NT2/D1 (cell line): ENCODE measurements at regions not wholly inside any gene's neighbourhood (a gene's known extent, or its start where the extent isn't known, plus 50 kb on each side); places are given as distances from the start of the nearest gene placed in this dataset.

ENCODE experiments used
- DNase-seq: peaks from one replicate; pipeline ENCODE4 v3.0.0-alpha.2; 2011; ENCODE audit warnings: low read depth, low spot score
- H3K27me3 ChIP-seq: 2 replicates; pipeline ENCODE4 v1.6.0; 2011; ENCODE audit warnings: mild to moderate bottlenecking; ENCODE audit not compliant: insufficient read length, insufficient read depth
- H3K36me3 ChIP-seq: 2 replicates; pipeline ENCODE4 v1.6.1; 2011; ENCODE audit warnings: mild to moderate bottlenecking, low read length, mixed read lengths; ENCODE audit not compliant: insufficient read depth, insufficient read length
- H3K4me1 ChIP-seq: 2 replicates; pipeline ENCODE4 v1.5.1; 2011; ENCODE audit not compliant: insufficient read depth, insufficient read length
- H3K4me3 ChIP-seq: 2 replicates; pipeline ENCODE4 v1.5.1; 2011; ENCODE audit warnings: low read depth; ENCODE audit not compliant: insufficient read length
- H3K9ac ChIP-seq: 2 replicates; pipeline ENCODE4 v1.6.0; 2011; ENCODE audit warnings: low read depth; ENCODE audit not compliant: insufficient read length
- H3K9me3 ChIP-seq: 2 replicates; pipeline ENCODE4 v1.5.1; 2011; ENCODE audit warnings: mild to moderate bottlenecking, low read length; ENCODE audit not compliant: insufficient read depth
- SUZ12 ChIP-seq: IDR thresholded peaks from 2 replicates; pipeline ENCODE4 v1.6.1; 2011; ENCODE audit not compliant: insufficient read length, insufficient read depth; ENCODE audit errors: extremely low read depth
- YY1 ChIP-seq: IDR thresholded peaks from 2 replicates; pipeline ENCODE4 v1.6.1; 2011; ENCODE audit not compliant: insufficient read length, insufficient read depth
- ZNF274 ChIP-seq: IDR thresholded peaks from 2 replicates; pipeline ENCODE4 v1.6.1; 2011; ENCODE audit warnings: mild to moderate bottlenecking, low read depth, low read length

GRCh38 chr10:113322843-113323242 lies 230.0 kb upstream of the HABP2 start:
- H3K9ac ChIP-seq, result no peak overlapping the region
- H3K36me3 ChIP-seq, result no peaks in the 10 kb centered on the region
- no peak for DNase-seq
- no peak overlapping the region for H3K4me3 ChIP-seq
- TF ChIP-seq YY1 (no peak), SUZ12 (no peak), ZNF274 (no peak)
- H3K27me3 ChIP-seq, result no peaks in the 10 kb centered on the region
- peaks cover 3% of the 10 kb centered on the region for H3K4me1 ChIP-seq
- H3K9me3 ChIP-seq, result no peaks in the 10 kb centered on the region

GRCh38 chr10:113323985-113324384 lies 228.9 kb upstream of the HABP2 start:
- no peaks in the 10 kb centered on the region for H3K9me3 ChIP-seq
- H3K4me1 ChIP-seq, result peaks cover 3% of the 10 kb centered on the region
- no peaks in the 10 kb centered on the region for H3K27me3 ChIP-seq
- TF ChIP-seq ZNF274 (no peak), YY1 (no peak), SUZ12 (no peak)
- H3K4me3 ChIP-seq, result no peak overlapping the region
- H3K36me3 ChIP-seq, result no peaks in the 10 kb centered on the region
- no peak overlapping the region for H3K9ac ChIP-seq
- DNase-seq, result no peak

GRCh38 chr10:113326160-113327111 lies 226.4 kb upstream of the HABP2 start:
- H3K9me3 ChIP-seq, result no peaks in the 10 kb centered on the region
- no peak overlapping the region for H3K9ac ChIP-seq
- DNase-seq, result peak; percentile 18
- peaks cover 3% of the 10 kb centered on the region for H3K4me1 ChIP-seq
- no peaks in the 10 kb centered on the region for H3K27me3 ChIP-seq
- H3K4me3 ChIP-seq, result no peak overlapping the region
- no peaks in the 10 kb centered on the region for H3K36me3 ChIP-seq
- TF ChIP-seq SUZ12 (no peak), YY1 (no peak), ZNF274 (no peak)

GRCh38 chr10:113329121-113329596 lies 223.7 kb upstream of the HABP2 start:
- H3K9ac ChIP-seq, result no peak overlapping the region
- H3K4me1 ChIP-seq, result peaks cover 3% of the 10 kb centered on the region
- no peaks in the 10 kb centered on the region for H3K27me3 ChIP-seq
- H3K4me3 ChIP-seq, result no peak overlapping the region
- no peak for TF ChIP-seq ZNF274
- TF ChIP-seq SUZ12, result no peak
- no peak for TF ChIP-seq YY1
- no peak for DNase-seq
- H3K9me3 ChIP-seq, result no peaks in the 10 kb centered on the region
- no peaks in the 10 kb centered on the region for H3K36me3 ChIP-seq

- no peak for TF ChIP-seq YY1
- TF ChIP-seq ZNF274, result no peak
- H3K27me3 ChIP-seq, result no peaks in the 10 kb centered on the region
- no peaks in the 10 kb centered on the region for H3K9me3 ChIP-seq
- no peaks in the 10 kb centered on the region for H3K36me3 ChIP-seq
- peaks cover 2% of the 10 kb centered on the region for H3K4me1 ChIP-seq
- no peak overlapping the region for H3K9ac ChIP-seq
- no peak for DNase-seq
- H3K4me3 ChIP-seq, result no peak overlapping the region
These were observed 220.9 kb upstream of the HABP2 start for GRCh38 chr10:113331961-113332360.

GRCh38 chr10:113333313-113333712 lies 219.5 kb upstream of the HABP2 start:
- no peaks in the 10 kb centered on the region for H3K27me3 ChIP-seq
- H3K36me3 ChIP-seq, result no peaks in the 10 kb centered on the region
- H3K4me3 ChIP-seq, result no peak overlapping the region
- DNase-seq, result no peak
- H3K9me3 ChIP-seq, result no peaks in the 10 kb centered on the region
- H3K9ac ChIP-seq, result no peak overlapping the region
- no peaks in the 10 kb centered on the region for H3K4me1 ChIP-seq
- TF ChIP-seq YY1, result no peak
- TF ChIP-seq ZNF274, result no peak

- no peaks in the 10 kb centered on the region for H3K27me3 ChIP-seq
- no peak for TF ChIP-seq SUZ12
- TF ChIP-seq ZNF274, result no peak
- no peak for TF ChIP-seq YY1
- no peaks in the 10 kb centered on the region for H3K9me3 ChIP-seq
- no peaks in the 10 kb centered on the region for H3K36me3 ChIP-seq
- H3K4me1 ChIP-seq, result no peaks in the 10 kb centered on the region
- H3K9ac ChIP-seq, result no peak overlapping the region
- H3K4me3 ChIP-seq, result no peak overlapping the region
- no peak for DNase-seq
These were observed 217.3 kb upstream of the HABP2 start for GRCh38 chr10:113335592-113335991.
